ENCODE measurements at regions not wholly inside any gene's neighbourhood (a gene's known extent, or its start where the extent isn't known, plus 50 kb on each side); places are given as distances from the start of the nearest gene placed in this dataset.

DNA sequence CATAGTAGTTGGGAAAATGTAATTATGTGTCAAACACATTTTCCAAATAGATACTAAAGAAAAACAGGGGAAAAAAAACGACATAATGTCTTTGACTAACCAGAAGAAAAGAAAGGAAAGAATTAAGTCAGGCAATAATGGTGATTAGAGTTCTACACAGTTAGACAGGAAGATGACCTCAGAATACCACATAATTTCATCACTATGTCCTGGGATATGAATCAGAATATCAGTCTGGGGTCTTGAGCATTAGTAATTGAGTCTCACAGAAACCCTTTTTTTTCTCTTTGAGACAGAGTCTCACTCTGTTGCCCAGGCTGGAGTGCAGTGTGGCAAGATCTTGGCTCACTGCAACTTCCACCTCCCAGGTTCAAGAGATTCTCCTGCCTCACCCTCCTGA lies 503.4 kb downstream of the SLITRK1 start:
- no peaks in the 10 kb centered on the region for H3K36me3 Mint-ChIP-seq
- H4K20me1 ChIP-seq (ENCODE audit: insufficient read depth, low read length): no peaks in the 10 kb centered on the region
- H3K27ac ChIP-seq (ENCODE audit: low read depth in 1 of 2, low read length in 2 of 2): no peak overlapping the region
- H3K4me1 Mint-ChIP-seq: no peaks in the 10 kb centered on the region
- no peak overlapping the region for H3K27ac Mint-ChIP-seq
- TF ChIP-seq, protein P1, sequence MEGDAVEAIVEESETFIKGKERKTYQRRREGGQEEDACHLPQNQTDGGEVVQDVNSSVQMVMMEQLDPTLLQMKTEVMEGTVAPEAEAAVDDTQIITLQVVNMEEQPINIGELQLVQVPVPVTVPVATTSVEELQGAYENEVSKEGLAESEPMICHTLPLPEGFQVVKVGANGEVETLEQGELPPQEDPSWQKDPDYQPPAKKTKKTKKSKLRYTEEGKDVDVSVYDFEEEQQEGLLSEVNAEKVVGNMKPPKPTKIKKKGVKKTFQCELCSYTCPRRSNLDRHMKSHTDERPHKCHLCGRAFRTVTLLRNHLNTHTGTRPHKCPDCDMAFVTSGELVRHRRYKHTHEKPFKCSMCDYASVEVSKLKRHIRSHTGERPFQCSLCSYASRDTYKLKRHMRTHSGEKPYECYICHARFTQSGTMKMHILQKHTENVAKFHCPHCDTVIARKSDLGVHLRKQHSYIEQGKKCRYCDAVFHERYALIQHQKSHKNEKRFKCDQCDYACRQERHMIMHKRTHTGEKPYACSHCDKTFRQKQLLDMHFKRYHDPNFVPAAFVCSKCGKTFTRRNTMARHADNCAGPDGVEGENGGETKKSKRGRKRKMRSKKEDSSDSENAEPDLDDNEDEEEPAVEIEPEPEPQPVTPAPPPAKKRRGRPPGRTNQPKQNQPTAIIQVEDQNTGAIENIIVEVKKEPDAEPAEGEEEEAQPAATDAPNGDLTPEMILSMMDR (IDR thresholded peaks at IDR 0.05): no peak
- H3K4me1 ChIP-seq (ENCODE audit: control insufficient read depth in 1 of 2, insufficient read depth in 2 of 2, low read length in 2 of 2): no peaks in the 10 kb centered on the region
- no peak overlapping the region for H3K4me2 ChIP-seq (replicated peaks; ENCODE audit: extremely low read depth, low read length, poor library complexity, severe bottlenecking)
- no peaks in the 10 kb centered on the region for H3K27me3 ChIP-seq (ENCODE audit: control insufficient read depth in 2 of 2, insufficient read depth in 2 of 2, low read length in 2 of 2)
- no peaks in the 10 kb centered on the region for H3K79me2 ChIP-seq (ENCODE audit: insufficient read depth, low read length)
- H3K4me3 ChIP-seq (replicated peaks in 1 of 3; ENCODE audit: low read depth in 2 of 3, low read length in 3 of 3): no peak overlapping the region
- no peak for DNase-seq
- intact Hi-C loops (cut with micrococcal nuclease): no loop called here
- no peaks in the 10 kb centered on the region for H3K27me3 Mint-ChIP-seq (ENCODE audit: low read depth in 3 of 3)
- no peak overlapping the region for H3K4me3 Mint-ChIP-seq
- WGBS (ENCODE audit: insufficient coverage): no CpG with 5 or more reads among the region's 1 CpG
- no peak overlapping the region for H2AFZ ChIP-seq (ENCODE audit: insufficient read depth, low read depth, low read length, poor library complexity, severe bottlenecking)
- no peak overlapping the region for H3K9ac ChIP-seq (ENCODE audit: insufficient read depth, low read length, poor library complexity, severe bottlenecking)
- peaks cover 0 to 10% (median 6%) of the 10 kb centered on the region in 7 donors for H3K9me3 Mint-ChIP-seq
- H3K9me3 ChIP-seq (replicated peaks in 1 of 2; ENCODE audit: control insufficient read depth in 1 of 2, insufficient read depth in 1 of 2, low read length in 2 of 2): peaks cover 8 to 12% of the 10 kb centered on the region in 2 donors
- no peaks in the 10 kb centered on the region for H3K36me3 ChIP-seq (replicated peaks in 1 of 2; ENCODE audit: control insufficient read depth in 1 of 2, insufficient read depth in 2 of 2, low read length in 2 of 2)

DNA sequence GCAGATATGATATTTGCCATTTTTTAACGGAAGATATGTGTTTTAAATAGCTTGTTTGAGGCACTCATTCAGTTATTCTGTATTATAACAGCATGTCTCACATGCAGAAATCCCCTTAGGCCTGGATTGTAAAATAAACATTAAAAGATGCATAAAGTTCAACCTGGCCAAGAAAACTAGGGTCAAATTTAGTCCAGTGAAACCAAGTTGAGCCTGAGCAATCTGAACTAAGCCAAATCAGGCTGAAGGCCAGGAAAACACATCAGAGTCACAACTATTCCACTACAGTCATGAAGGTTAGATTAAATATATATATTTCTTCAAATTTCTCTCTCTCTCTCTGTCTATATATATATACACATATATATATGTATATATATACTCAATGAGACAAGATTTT lies 504.8 kb downstream of the SLITRK1 start:
- intact Hi-C loops (cut with micrococcal nuclease): no loop called here
- no peak overlapping the region for H3K4me2 ChIP-seq (replicated peaks; ENCODE audit: extremely low read depth, low read length, poor library complexity, severe bottlenecking)
- no peak overlapping the region for H3K27ac Mint-ChIP-seq
- WGBS (ENCODE audit: insufficient coverage): no CpG with 5 or more reads among the region's 1 CpG
- no peaks in the 10 kb centered on the region for H3K79me2 ChIP-seq (ENCODE audit: insufficient read depth, low read length)
- H3K36me3 ChIP-seq (replicated peaks in 1 of 2; ENCODE audit: control insufficient read depth in 1 of 2, insufficient read depth in 2 of 2, low read length in 2 of 2): no peaks in the 10 kb centered on the region
- no peak overlapping the region for H2AFZ ChIP-seq (ENCODE audit: insufficient read depth, low read depth, low read length, poor library complexity, severe bottlenecking)
- H3K4me3 ChIP-seq (replicated peaks in 1 of 3; ENCODE audit: low read depth in 2 of 3, low read length in 3 of 3): no peak overlapping the region
- no peaks in the 10 kb centered on the region for H3K4me1 Mint-ChIP-seq
- H3K9me3 ChIP-seq (replicated peaks in 1 of 2; ENCODE audit: control insufficient read depth in 1 of 2, insufficient read depth in 1 of 2, low read length in 2 of 2): peaks cover 12 to 23% of the 10 kb centered on the region in 2 donors
- TF ChIP-seq, protein P1 (IDR thresholded peaks at IDR 0.05): no peak
- no peaks in the 10 kb centered on the region for H3K27me3 ChIP-seq (ENCODE audit: control insufficient read depth in 2 of 2, insufficient read depth in 2 of 2, low read length in 2 of 2)
- H3K4me1 ChIP-seq (ENCODE audit: control insufficient read depth in 1 of 2, insufficient read depth in 2 of 2, low read length in 2 of 2): no peaks in the 10 kb centered on the region
- no peaks in the 10 kb centered on the region for H3K27me3 Mint-ChIP-seq (ENCODE audit: low read depth in 3 of 3)
- H4K20me1 ChIP-seq (ENCODE audit: insufficient read depth, low read length): no peaks in the 10 kb centered on the region
- H3K4me3 Mint-ChIP-seq: no peak overlapping the region
- H3K27ac ChIP-seq (ENCODE audit: low read depth in 1 of 2, low read length in 2 of 2): no peak overlapping the region
- H3K9ac ChIP-seq (ENCODE audit: insufficient read depth, low read length, poor library complexity, severe bottlenecking): no peak overlapping the region
- H3K36me3 Mint-ChIP-seq: no peaks in the 10 kb centered on the region
- DNase-seq: no peak
- H3K9me3 Mint-ChIP-seq: peaks cover 6 to 14% (median 12%) of the 10 kb centered on the region in 7 donors

All from CD14-positive monocyte (primary cell).